Renal cortical epithelial cell (primary cell): ENCODE measurements at regions not wholly inside any gene's neighbourhood (a gene's known extent, or its start where the extent isn't known, plus 50 kb on each side); places are given as distances from the start of the nearest gene placed in this dataset.
"Not testable (repeated sequence)": the region's sequence is repeated elsewhere in the genome, so short reads cannot be mapped to it uniquely, and the experiment has no call there.

Source experiments
- DNase-seq: peaks from one replicate; pipeline ENCODE4 v3.0.0-alpha.2; 2011; ENCODE audit warnings: low read depth

DNA sequence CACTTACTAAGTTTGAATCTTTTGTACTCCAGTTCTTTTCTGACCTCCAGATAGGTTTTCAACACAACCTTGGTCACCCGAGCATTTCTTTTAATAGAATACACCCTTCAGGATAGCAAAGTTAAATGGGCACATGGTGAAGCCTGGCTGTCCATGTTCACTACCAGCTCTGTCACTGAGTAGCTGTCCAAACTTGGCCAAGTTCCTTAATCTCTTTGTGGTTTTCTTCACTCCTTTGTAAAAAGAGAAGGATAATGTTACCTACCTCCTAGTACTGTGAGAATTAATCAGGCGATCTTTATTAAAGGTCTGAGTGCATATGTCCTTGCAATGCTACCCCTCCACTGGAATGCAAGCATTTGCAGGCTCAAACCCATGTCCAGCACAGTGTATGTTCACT is 128.1 kb upstream of the PTPRZ1 start:
- DNase-seq: no peak

- peak; percentile 57 for DNase-seq
Measured at GRCh38 chr7:121744319-121744718, 128.6 kb upstream of the PTPRZ1 start.

- peak; percentile 8 for DNase-seq
Measured at GRCh38 chr7:121741896-121742295, 131.1 kb upstream of the PTPRZ1 start.

- no peak for DNase-seq
Measured at GRCh38 chr7:121739465-121739864, 133.5 kb upstream of the PTPRZ1 start.

- no peak for DNase-seq
Measured at GRCh38 chr7:121730869-121731268, 142.1 kb upstream of the PTPRZ1 start.

DNA sequence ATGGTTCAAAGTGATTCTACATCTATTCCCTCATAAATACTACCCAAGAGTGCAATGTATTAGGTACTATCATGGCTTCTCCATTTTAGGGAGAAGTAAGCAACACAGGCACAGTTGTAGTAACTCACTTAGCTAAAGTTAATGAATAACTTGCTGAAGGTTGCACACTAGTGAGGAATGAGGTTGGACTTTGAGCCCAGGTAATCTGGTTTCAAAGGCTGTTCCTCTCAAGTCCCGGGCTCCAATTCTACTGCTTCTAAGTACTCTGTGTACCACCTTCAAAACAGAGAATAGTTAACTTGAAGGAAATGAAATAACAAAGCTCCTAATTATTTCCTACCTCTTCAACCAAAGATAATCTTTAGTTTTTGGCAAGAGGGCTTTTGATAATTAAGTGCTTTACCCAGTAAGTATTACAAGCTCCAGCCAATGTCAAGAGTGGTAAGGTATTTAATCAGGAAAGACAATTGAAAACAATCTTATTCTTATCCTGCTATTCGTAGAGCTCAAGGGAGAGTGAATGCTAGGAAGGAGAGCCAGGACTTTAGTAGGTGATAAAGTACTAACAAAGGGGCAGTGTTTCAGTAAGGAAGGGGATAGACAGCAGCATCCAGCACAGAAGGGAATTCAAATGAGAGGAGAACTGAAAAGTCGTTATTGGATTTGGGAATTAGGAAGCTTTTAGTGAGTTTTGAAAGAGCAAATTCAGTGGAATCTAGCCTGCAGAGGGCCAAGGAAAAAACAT is 158.2 kb upstream of the PTPRZ1 start:
- peak; percentile 31 for DNase-seq

GRCh38 chr7:121712961-121713360 is 160.0 kb upstream of the PTPRZ1 start:
- not testable (repeated sequence) for DNase-seq

- DNase-seq: no peak
Measured at GRCh38 chr7:121697731-121698316, 175.1 kb upstream of the PTPRZ1 start.

DNA sequence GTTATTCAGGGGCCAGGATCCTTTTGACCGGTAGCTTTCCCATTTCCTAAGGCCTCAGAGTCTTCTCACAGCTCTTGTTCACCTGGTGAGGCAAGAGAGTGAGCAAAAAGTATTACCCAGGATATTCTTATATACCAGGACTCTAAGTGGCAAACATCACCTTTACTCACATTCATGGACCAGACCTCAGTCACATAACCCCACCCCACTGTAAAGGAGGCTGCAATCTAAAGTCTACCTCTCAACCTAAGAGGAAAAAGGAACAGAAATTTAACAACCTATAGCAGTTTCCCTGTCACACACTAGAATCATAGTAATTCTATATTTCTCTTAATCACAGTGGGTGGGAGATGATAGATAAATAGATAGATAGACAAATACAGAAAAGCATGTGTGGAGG is 176.0 kb upstream of the PTPRZ1 start:
- DNase-seq: no peak

GRCh38 chr7:121689749-121690148 is 183.2 kb upstream of the PTPRZ1 start:
- no peak for DNase-seq

GRCh38 chr7:121681700-121682099 is 191.3 kb upstream of the PTPRZ1 start:
- no peak for DNase-seq

DNA sequence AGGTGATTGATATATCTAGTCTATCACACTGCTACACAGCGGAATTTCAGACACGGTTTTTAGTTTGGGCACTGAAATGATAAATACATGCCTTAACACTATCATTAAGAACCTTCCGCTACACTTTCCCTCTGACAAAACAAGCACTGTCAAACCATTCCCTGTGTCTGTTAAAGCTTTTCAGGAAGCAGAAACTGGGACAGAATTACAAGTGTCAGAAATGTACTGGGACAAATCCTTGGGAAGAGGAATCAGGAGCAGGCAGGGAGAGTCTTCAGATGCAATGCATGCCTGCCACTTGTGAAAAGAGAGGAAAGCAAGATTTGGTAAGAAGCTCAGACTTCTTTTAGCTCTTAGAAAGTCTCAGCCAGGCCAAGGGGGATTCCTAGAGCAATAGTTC is 196.8 kb upstream of the PTPRZ1 start:
- no peak for DNase-seq

- not testable (repeated sequence) for DNase-seq
Measured at GRCh38 chr7:121674455-121674854, 198.5 kb upstream of the PTPRZ1 start.

DNA sequence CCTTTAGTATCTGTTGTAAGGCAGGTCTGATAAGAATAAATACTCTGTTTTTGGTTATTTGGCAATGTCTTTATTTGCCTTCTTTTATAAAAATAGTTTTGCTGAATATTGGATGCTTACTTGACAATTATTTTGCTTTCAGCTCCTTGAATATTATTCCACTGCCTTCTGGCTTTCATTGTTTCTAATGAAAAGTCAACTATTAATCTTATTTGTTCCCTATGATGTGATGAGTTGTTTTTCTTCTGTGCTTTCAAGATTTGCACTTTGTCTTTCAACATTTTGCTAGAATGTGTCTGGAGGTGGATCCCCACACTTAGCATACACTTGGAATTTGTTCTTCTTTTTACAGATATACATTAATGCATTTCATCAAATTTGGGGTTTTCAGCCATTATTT is 203.8 kb upstream of the PTPRZ1 start:
- DNase-seq: no peak

GRCh38 chr7:121666306-121666705 is 206.7 kb upstream of the PTPRZ1 start:
- DNase-seq: no peak

- no peak for DNase-seq
Measured at GRCh38 chr7:121643320-121643719, 229.6 kb upstream of the PTPRZ1 start.

- DNase-seq: no peak
Measured at GRCh38 chr7:121639705-121640104, 233.3 kb upstream of the PTPRZ1 start.

DNA sequence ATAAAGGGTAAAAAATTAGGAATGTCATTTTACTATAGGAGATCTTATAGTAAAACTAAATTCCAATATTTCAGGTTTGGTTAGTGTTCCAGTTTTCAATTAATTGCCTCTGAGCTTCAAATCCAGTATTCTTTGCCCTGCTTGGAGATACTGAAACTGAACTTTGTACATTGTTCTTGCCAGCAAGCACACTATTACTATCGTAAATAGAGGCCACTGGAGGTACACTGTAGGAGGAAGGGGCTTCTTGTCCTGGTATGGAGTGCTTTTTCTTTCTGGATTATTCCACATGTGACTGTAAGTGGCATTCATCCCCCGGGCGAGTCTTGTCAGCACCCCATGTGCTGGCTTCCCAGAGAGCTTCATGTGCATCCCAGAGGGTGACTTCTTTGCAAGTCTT is 234.7 kb upstream of the PTPRZ1 start:
- DNase-seq: no peak

DNA sequence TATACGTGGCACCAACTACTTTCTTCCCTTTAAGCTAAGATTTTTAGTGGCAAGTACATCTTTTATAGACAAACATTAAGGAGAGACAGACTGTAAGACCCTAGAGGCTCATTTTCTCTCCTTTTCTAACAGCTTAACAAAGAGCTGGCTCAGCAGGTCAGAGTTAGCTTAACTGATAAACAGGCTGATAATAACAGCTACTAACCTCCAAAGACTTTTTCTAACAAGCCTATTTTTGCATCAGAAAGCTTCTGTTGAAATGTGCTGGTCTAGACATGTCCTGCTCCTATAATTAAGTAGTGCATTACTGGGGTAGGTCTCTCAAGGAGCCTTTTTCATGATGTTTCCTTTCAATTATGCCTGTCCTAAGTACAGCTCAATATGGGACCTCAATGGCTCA is 238.2 kb upstream of the FAM3C start:
- DNase-seq: no peak

- DNase-seq: no peak
Measured at GRCh38 chr7:121633186-121633585, 237.1 kb upstream of the FAM3C start.

DNA sequence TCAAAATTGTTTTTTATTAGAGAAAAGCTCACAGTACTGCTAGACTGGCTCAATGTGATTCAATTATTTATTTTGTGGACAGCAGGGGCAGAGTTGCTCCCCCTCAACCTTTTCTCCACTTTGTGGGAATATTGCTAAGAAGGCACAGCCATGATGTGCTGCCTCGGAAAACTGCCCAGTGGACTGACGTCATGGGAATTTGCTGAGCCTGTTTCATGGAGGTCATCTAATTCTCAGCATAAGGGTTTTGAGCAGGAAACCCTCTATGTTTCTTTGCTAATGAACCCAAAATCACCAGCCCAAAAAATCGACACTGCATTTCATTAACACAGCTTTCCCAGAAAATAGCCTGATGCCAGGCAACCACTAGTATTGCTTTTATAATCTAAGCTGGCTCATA is 228.8 kb upstream of the FAM3C start:
- DNase-seq: no peak

GRCh38 chr7:121623130-121623872 is 227.2 kb upstream of the FAM3C start:
- DNase-seq: no peak

GRCh38 chr7:121621937-121622336 is 225.8 kb upstream of the FAM3C start:
- no peak for DNase-seq
